ENCODE measurements at regions not wholly inside any gene's neighbourhood (a gene's known extent, or its start where the extent isn't known, plus 50 kb on each side); places are given as distances from the start of the nearest gene placed in this dataset.

DNA sequence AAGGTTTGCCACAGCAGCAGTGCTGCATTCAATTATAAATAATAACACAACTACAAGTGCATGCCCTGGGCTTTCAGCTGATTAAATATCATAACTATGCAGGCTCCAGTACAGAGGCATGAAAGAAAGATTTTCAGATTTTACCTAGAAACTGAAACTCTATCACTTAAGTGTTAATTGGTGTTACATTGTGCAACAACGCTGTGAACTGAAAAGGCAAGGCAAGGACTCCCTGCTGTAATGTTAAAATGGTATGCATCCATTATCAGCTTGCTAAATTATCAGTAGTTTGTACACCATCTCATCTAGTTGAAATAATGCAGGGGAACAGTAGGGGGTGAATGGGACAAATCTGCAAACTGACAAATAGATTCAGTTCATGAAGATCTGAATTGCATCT, 976.7 kb upstream of the MANEA start:
- H3K4me2 ChIP-seq, result no peak overlapping the region
- no peaks in the 10 kb centered on the region for H3K4me1 ChIP-seq
- H3K36me3 ChIP-seq, result no peaks in the 10 kb centered on the region
- DNase-seq (ENCODE audit: low spot score), result no peak
- no peak overlapping the region for H3K27ac ChIP-seq
- H2AFZ ChIP-seq (replicated peaks), result no peak overlapping the region
- H3K4me3 ChIP-seq, result no peak overlapping the region
- Mint-ChIP-seq H3K27me3 (ENCODE audit: insufficient read depth, low read depth) (peaks cover 2% of the 10 kb centered on the region), H3K36me3 (peaks cover 4% of the 10 kb centered on the region), H3K27ac (no peak overlapping the region), H3K4me3 (no peak overlapping the region), H3K4me1 (peaks cover 2% of the 10 kb centered on the region), H3K9me3 (peaks cover 21% of the 10 kb centered on the region)
- H3K79me2 ChIP-seq (ENCODE audit: low read depth), result no peaks in the 10 kb centered on the region
- H4K20me1 ChIP-seq (ENCODE audit: low read depth), result no peaks in the 10 kb centered on the region
- H3K9me3 ChIP-seq (ENCODE audit: low read depth), result no peaks in the 10 kb centered on the region
- H3K9ac ChIP-seq, result no peak overlapping the region
- no peaks in the 10 kb centered on the region for H3K27me3 ChIP-seq
- H3F3A ChIP-seq (ENCODE audit: low read depth), result no peaks in the 10 kb centered on the region
- TF ChIP-seq EZH2 (IDR thresholded peaks at IDR 0.05) (no peak), EZH2phosphoT487 (IDR thresholded peaks at IDR 0.05) (no peak)
- TF ChIP-seq, protein P1, sequence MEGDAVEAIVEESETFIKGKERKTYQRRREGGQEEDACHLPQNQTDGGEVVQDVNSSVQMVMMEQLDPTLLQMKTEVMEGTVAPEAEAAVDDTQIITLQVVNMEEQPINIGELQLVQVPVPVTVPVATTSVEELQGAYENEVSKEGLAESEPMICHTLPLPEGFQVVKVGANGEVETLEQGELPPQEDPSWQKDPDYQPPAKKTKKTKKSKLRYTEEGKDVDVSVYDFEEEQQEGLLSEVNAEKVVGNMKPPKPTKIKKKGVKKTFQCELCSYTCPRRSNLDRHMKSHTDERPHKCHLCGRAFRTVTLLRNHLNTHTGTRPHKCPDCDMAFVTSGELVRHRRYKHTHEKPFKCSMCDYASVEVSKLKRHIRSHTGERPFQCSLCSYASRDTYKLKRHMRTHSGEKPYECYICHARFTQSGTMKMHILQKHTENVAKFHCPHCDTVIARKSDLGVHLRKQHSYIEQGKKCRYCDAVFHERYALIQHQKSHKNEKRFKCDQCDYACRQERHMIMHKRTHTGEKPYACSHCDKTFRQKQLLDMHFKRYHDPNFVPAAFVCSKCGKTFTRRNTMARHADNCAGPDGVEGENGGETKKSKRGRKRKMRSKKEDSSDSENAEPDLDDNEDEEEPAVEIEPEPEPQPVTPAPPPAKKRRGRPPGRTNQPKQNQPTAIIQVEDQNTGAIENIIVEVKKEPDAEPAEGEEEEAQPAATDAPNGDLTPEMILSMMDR (IDR thresholded peaks at IDR 0.05), result no peak

DNA sequence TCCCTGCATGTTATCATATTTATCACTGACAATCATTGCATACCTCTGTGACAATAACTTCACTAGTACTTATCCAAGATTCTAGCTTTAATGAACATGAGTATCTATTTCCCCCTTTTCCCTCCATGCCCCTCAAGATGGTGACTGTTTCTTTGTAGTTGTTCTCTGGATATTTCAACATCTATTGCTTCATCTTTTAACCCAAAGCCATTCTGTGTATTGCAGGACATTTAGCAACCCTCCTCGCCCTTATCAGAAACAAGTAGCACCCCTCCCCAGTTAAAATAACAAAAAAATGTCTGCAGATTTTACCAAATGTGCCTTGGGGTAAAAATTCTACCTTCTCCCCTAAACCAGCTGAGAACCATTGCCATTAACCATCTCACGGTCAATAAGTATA, 979.8 kb upstream of the MANEA start:
- Histone ChIP-seq H3K9me3 (ENCODE audit: low read depth) (no peaks in the 10 kb centered on the region), H4K20me1 (ENCODE audit: low read depth) (no peaks in the 10 kb centered on the region), H3K9ac (no peak overlapping the region), H3K79me2 (ENCODE audit: low read depth) (no peaks in the 10 kb centered on the region), H3K4me2 (no peak overlapping the region), H3K36me3 (no peaks in the 10 kb centered on the region), H3K27me3 (no peaks in the 10 kb centered on the region), H3K4me1 (no peaks in the 10 kb centered on the region), H3F3A (ENCODE audit: low read depth) (no peaks in the 10 kb centered on the region), H3K27ac (no peak overlapping the region), H2AFZ (replicated peaks) (peak overlapping the region; percentile 30), H3K4me3 (no peak overlapping the region)
- Mint-ChIP-seq H3K9me3 (no peaks in the 10 kb centered on the region), H3K4me3 (no peak overlapping the region), H3K27me3 (ENCODE audit: insufficient read depth, low read depth) (no peaks in the 10 kb centered on the region), H3K36me3 (no peaks in the 10 kb centered on the region), H3K4me1 (peaks cover 2% of the 10 kb centered on the region), H3K27ac (no peak overlapping the region)
- no peak for DNase-seq (ENCODE audit: low spot score)
- TF ChIP-seq, protein P1 (IDR thresholded peaks at IDR 0.05), result no peak
- TF ChIP-seq EZH2phosphoT487 (IDR thresholded peaks at IDR 0.05) (no peak), EZH2 (IDR thresholded peaks at IDR 0.05) (no peak)

GRCh38 chr6:94590416-94590815, 986.9 kb upstream of the MANEA start:
- H3K4me1 Mint-ChIP-seq, result no peaks in the 10 kb centered on the region
- no peak overlapping the region for H3K27ac Mint-ChIP-seq
- no peaks in the 10 kb centered on the region for H3F3A ChIP-seq (ENCODE audit: low read depth)
- no peaks in the 10 kb centered on the region for H3K27me3 ChIP-seq
- H3K9me3 ChIP-seq (ENCODE audit: low read depth), result no peaks in the 10 kb centered on the region
- H3K9ac ChIP-seq, result no peak overlapping the region
- no peaks in the 10 kb centered on the region for H3K36me3 Mint-ChIP-seq
- H3K4me3 Mint-ChIP-seq, result no peak overlapping the region
- H2AFZ ChIP-seq (replicated peaks), result no peak overlapping the region
- H4K20me1 ChIP-seq (ENCODE audit: low read depth), result no peaks in the 10 kb centered on the region
- no peaks in the 10 kb centered on the region for H3K4me1 ChIP-seq
- no peak overlapping the region for H3K27ac ChIP-seq
- no peaks in the 10 kb centered on the region for H3K79me2 ChIP-seq (ENCODE audit: low read depth)
- H3K36me3 ChIP-seq, result no peaks in the 10 kb centered on the region
- H3K27me3 Mint-ChIP-seq (ENCODE audit: insufficient read depth, low read depth), result no peaks in the 10 kb centered on the region
- TF ChIP-seq EZH2 (IDR thresholded peaks at IDR 0.05) (no peak), EZH2phosphoT487 (IDR thresholded peaks at IDR 0.05) (no peak)
- TF ChIP-seq, protein P1 (IDR thresholded peaks at IDR 0.05), result no peak
- no peak for DNase-seq (ENCODE audit: low spot score)
- H3K4me2 ChIP-seq, result no peak overlapping the region
- H3K9me3 Mint-ChIP-seq, result no peaks in the 10 kb centered on the region
- H3K4me3 ChIP-seq, result no peak overlapping the region

All from neural progenitor cell (in vitro differentiated cells).